PC-3 (cell line): ENCODE measurements at regions not wholly inside any gene's neighbourhood (a gene's known extent, or its start where the extent isn't known, plus 50 kb on each side); places are given as distances from the start of the nearest gene placed in this dataset.

Experiments
- ATAC-seq: fragments of 200-7000 bp; cut with Tn5 transposase; 2 replicates; pipeline ENCODE4 v1.9.1; 2020; ENCODE audit warnings: mild to moderate bottlenecking, moderate library complexity
- BruUV-seq: library from RNA; stranded (reverse); fragments of 400-500 nt; replicated peaks from 2 replicates; lab custom pipeline; 2021; lab: Mats Ljungman, UMichigan
- CTCF ChIA-PET: fragments of 300-600 bp; sonication (Branson Sonifier 250); formaldehyde crosslinking; loops from one replicate; lab custom pipeline; 2022; ENCODE audit warnings: antibody characterized with exemption; lab: Charles Lee
- POLR2A ChIA-PET: fragments of 300-600 bp; sonication (Branson Sonifier 250); formaldehyde crosslinking; loops from one replicate; lab custom pipeline; 2022; ENCODE audit warnings: antibody characterized with exemption; ENCODE audit not compliant: unreplicated experiment; lab: Charles Lee
- DNase-seq: peaks from one replicate; pipeline ENCODE4 v3.0.0-alpha.2; 2015
- H2AFZ ChIP-seq: fragments of 300-600 bp; sonication (generic); 2 replicates; pipeline ENCODE4 v1.6.0; 2016; ENCODE audit warnings: antibody characterized with exemption, low read length
- H3F3A ChIP-seq: fragments of 300-600 bp; sonication (generic); one replicate; pipeline ENCODE4 v1.6.0; 2017; ENCODE audit warnings: antibody characterized with exemption, low read length, control low read depth, mild to moderate bottlenecking; ENCODE audit not compliant: unreplicated experiment
- H3K27ac ChIP-seq: fragments of 300-600 bp; sonication (generic); 2 replicates; pipeline ENCODE4 v1.5.1; 2016; ENCODE audit warnings: mild to moderate bottlenecking, low read length
- H3K27me3 ChIP-seq: fragments of 300-600 bp; sonication (generic); 2 replicates; pipeline ENCODE4 v1.6.1; 2016; ENCODE audit warnings: low read length, mixed read lengths
- H3K36me3 ChIP-seq: fragments of 300-600 bp; sonication (generic); 2 replicates; pipeline ENCODE4 v1.6.1; 2016; ENCODE audit warnings: low read depth, mixed run types, low read length, mixed read lengths
- H3K4me1 ChIP-seq: fragments of 300-600 bp; sonication (generic); 2 replicates; pipeline ENCODE4 v1.5.1; 2016; ENCODE audit warnings: low read length; ENCODE audit not compliant: insufficient read depth
- H3K4me2 ChIP-seq: fragments of 300-600 bp; sonication (generic); 2 replicates; pipeline ENCODE4 v1.6.0; 2016; ENCODE audit warnings: low read length
- H3K4me3 ChIP-seq: fragments of 300-600 bp; sonication (generic); 2 replicates; pipeline ENCODE4 v1.5.1; 2016; ENCODE audit warnings: mild to moderate bottlenecking, low read length, mixed read lengths
- H3K79me2 ChIP-seq: fragments of 300-600 bp; sonication (generic); 2 replicates; pipeline ENCODE4 v1.6.1; 2017; ENCODE audit warnings: low read length, mixed read lengths
- H3K9ac ChIP-seq: fragments of 300-600 bp; sonication (generic); 2 replicates; pipeline ENCODE4 v1.6.0; 2016; ENCODE audit warnings: mild to moderate bottlenecking, low read length
- H3K9me2 ChIP-seq: fragments of 300-600 bp; sonication (generic); replicated peaks from 2 replicates; pipeline ENCODE4 v1.6.1; 2016; ENCODE audit warnings: mixed run types, low read length, mixed read lengths
- H3K9me3 ChIP-seq: fragments of 300-600 bp; sonication (generic); 2 replicates; pipeline ENCODE4 v1.6.1; 2016; ENCODE audit warnings: low read length, mixed read lengths
- H4K20me1 ChIP-seq: fragments of 300-600 bp; sonication (generic); 2 replicates; pipeline ENCODE4 v1.6.1; 2016; ENCODE audit warnings: low read length, mixed read lengths
- CTCF ChIP-seq: fragments of 300-600 bp; sonication (generic); conservative IDR thresholded peaks from 2 replicates; pipeline ENCODE4 v1.5.1; 2017; ENCODE audit warnings: antibody characterized with exemption, low read depth, mild to moderate bottlenecking, low read length
- EZH2 ChIP-seq: fragments of 300-600 bp; sonication (generic); IDR thresholded peaks from one replicate; pipeline ENCODE4 v1.6.1; 2017; ENCODE audit warnings: antibody characterized with exemption, mild to moderate bottlenecking, low read length; ENCODE audit not compliant: unreplicated experiment
- EZH2phosphoT487 ChIP-seq: fragments of 300-600 bp; sonication (generic); IDR thresholded peaks from 2 replicates; pipeline ENCODE4 v1.6.1; 2018; ENCODE audit warnings: mild to moderate bottlenecking, antibody characterized with exemption, low read length, borderline replicate concordance
- intact Hi-C: fragments of 100-400 bp; cut with micrococcal nuclease; formaldehyde crosslinking; loops from 2 replicates; pipeline ENCODE4 v1.9.0; 2023

DNA sequence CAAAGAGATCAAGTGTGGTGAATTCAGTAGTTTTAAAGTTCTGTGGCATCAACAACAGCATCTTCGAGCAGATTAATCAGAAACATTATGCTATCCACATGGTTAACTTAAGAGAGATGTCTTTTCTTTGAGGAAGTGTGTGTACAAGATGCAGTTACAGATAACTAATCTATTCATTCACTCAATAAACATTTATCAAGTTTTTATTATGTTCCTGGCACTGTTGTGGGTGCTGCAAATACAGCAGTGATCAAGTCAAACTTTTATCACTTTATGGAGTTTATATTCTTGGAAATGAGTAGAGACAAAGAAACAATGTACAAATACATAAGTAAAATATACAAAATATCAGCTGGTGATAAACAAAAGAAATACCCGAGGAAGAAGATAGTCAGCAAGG lies 66.4 kb downstream of the ATOH1 start:
- Histone ChIP-seq H3K4me2 (no peak overlapping the region), H3F3A (no peaks in the 10 kb centered on the region), H3K9me3 (no peaks in the 10 kb centered on the region), H3K4me3 (no peak overlapping the region), H2AFZ (no peak overlapping the region), H3K27me3 (peaks cover 63% of the 10 kb centered on the region), H3K9me2 (no peaks in the 10 kb centered on the region), H3K79me2 (no peaks in the 10 kb centered on the region), H3K36me3 (no peaks in the 10 kb centered on the region), H3K4me1 (no peaks in the 10 kb centered on the region), H4K20me1 (no peaks in the 10 kb centered on the region), H3K27ac (no peak overlapping the region), H3K9ac (no peak overlapping the region)
- no TSS peak for BruUV-seq
- no peak for ATAC-seq
- TF ChIP-seq EZH2phosphoT487 (no peak), EZH2 (no peak), CTCF (no peak)
- ChIA-PET CTCF (no interaction called here), POLR2A (no interaction called here)
- intact Hi-C loops = loop anchor here (5.0 kb wide), 1 partner anchor 362 kb away; no protein-coding TSS in a partner anchor
- no peak for DNase-seq

DNA sequence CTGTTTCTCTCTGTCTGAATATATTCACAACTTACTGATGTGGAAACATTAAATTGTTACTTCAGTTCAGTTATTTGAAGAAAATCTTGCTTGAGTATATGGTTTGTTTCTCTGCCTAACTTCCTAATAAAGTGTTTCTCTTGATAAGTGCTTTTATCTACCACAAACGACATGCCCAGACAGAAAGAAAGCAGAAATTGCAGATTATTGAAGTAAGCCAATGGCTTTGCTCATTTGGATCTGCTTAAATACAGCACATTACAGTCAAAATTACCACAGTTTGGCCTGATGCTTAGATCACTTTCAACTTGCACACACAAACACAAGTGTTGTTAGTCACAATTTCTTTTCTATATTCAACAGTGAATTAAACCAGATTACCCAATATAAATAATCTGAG lies 68.0 kb downstream of the ATOH1 start:
- no peak for DNase-seq
- H2AFZ ChIP-seq = no peak overlapping the region
- ATAC-seq = no peak
- no peaks in the 10 kb centered on the region for H3K9me2 ChIP-seq
- H3K4me1 ChIP-seq = no peaks in the 10 kb centered on the region
- no peak overlapping the region for H3K27ac ChIP-seq
- POLR2A ChIA-PET = no interaction called here
- H3K9me3 ChIP-seq = no peaks in the 10 kb centered on the region
- no TSS peak for BruUV-seq
- no peak for TF ChIP-seq EZH2
- no peak for TF ChIP-seq CTCF
- no peak for TF ChIP-seq EZH2phosphoT487
- intact Hi-C loops = loop anchor here (5.0 kb wide), 1 partner anchor 361 kb away; no protein-coding TSS in a partner anchor
- no peaks in the 10 kb centered on the region for H3F3A ChIP-seq
- no peak overlapping the region for H3K9ac ChIP-seq
- no peak overlapping the region for H3K4me3 ChIP-seq
- no peaks in the 10 kb centered on the region for H4K20me1 ChIP-seq
- no peaks in the 10 kb centered on the region for H3K79me2 ChIP-seq
- no peak overlapping the region for H3K4me2 ChIP-seq
- peaks cover 62% of the 10 kb centered on the region for H3K27me3 ChIP-seq
- CTCF ChIA-PET = no interaction called here
- H3K36me3 ChIP-seq = no peaks in the 10 kb centered on the region

DNA sequence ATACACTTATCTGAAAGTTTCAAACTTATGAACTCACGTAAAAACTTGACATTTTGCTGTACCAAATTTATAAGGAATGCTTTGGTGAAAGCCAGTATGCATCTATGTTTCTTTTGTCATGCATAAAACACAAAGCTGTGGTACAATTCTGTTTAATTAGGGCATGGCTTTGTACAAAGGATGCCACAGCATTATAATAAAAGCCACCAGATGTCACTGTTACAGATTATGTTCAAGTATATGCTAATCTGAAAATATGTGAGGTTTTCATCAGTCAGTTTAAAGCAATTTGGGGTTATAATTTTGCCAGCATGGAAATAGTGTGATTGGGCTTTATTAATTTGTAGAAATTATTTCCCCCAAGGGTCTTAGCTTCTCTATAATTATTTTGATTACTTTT lies 69.0 kb downstream of the ATOH1 start:
- CTCF ChIA-PET = no interaction called here

More for the DNA sequence above, 69.0 kb downstream of the ATOH1 start:
- H3K4me3 ChIP-seq = no peak overlapping the region
- H3K27me3 ChIP-seq = peaks cover 62% of the 10 kb centered on the region
- DNase-seq (peak; percentile 42), ATAC-seq (peak; percentile 50; the same call in 1 of the 2 replicates)
- intact Hi-C loops = loop anchor here (1.0 to 5.0 kb wide), 2 partner anchors 230 to 360 kb away; no protein-coding TSS in a partner anchor
- no peaks in the 10 kb centered on the region for H3F3A ChIP-seq
- no peak overlapping the region for H2AFZ ChIP-seq
- BruUV-seq = no TSS peak
- H3K9me3 ChIP-seq = no peaks in the 10 kb centered on the region
- H3K9me2 ChIP-seq = no peaks in the 10 kb centered on the region
- no peak for TF ChIP-seq EZH2phosphoT487
- TF ChIP-seq CTCF = peak; percentile 57
- no peak for TF ChIP-seq EZH2
- H3K4me2 ChIP-seq = no peak overlapping the region
- H3K79me2 ChIP-seq = no peaks in the 10 kb centered on the region
- no peaks in the 10 kb centered on the region for H3K4me1 ChIP-seq
- POLR2A ChIA-PET = no interaction called here
- no peak overlapping the region for H3K27ac ChIP-seq
- H4K20me1 ChIP-seq = no peaks in the 10 kb centered on the region
- H3K9ac ChIP-seq = no peak overlapping the region
- no peaks in the 10 kb centered on the region for H3K36me3 ChIP-seq
